T-helper 17 cell (primary cell): ENCODE measurements at regions not wholly inside any gene's neighbourhood (a gene's known extent, or its start where the extent isn't known, plus 50 kb on each side); places are given as distances from the start of the nearest gene placed in this dataset.

Source experiments
- ATAC-seq: fragments of 150-1000 bp; cut with Tn5 transposase; 2 replicates; pipeline ENCODE4 v1.10.0; 2021; ENCODE audit warnings: mild to moderate bottlenecking, moderate library complexity
- DNase-seq, 3 donors: peaks; one replicate each; pipeline versions ENCODE4 v3.0.0 to v3.0.0-alpha.2; 2020 to 2021
- H3K9me3 ChIP-seq: one replicate; pipeline ENCODE4 v1.7.0; 2013; ENCODE audit warnings: low read length, mild to moderate bottlenecking; ENCODE audit not compliant: control insufficient read depth, poor library complexity, severe bottlenecking
- H3K27ac Mint-ChIP-seq: one replicate; pipeline ENCODE4 v1.8.0; 2022; ENCODE audit warnings: mild to moderate bottlenecking, moderate library complexity, mixed read lengths
- H3K27me3 Mint-ChIP-seq: one replicate; pipeline ENCODE4 v1.8.0; 2022; ENCODE audit warnings: mixed read lengths
- H3K36me3 Mint-ChIP-seq: one replicate; pipeline ENCODE4 v1.8.0; 2022; ENCODE audit warnings: low read depth, mixed read lengths
- H3K4me1 Mint-ChIP-seq: one replicate; pipeline ENCODE4 v1.8.0; 2022; ENCODE audit warnings: mild to moderate bottlenecking, mixed read lengths
- H3K4me3 Mint-ChIP-seq: one replicate; pipeline ENCODE4 v1.8.0; 2022; ENCODE audit warnings: mild to moderate bottlenecking, moderate library complexity, mixed read lengths

GRCh38 chr22:48263791-48264351 lies 1501.4 kb downstream of the TBC1D22A start:
- no peak for ATAC-seq
- H3K36me3 Mint-ChIP-seq: no peaks in the 10 kb centered on the region
- no peaks in the 10 kb centered on the region for H3K9me3 ChIP-seq
- no peak for DNase-seq
- no peak overlapping the region for H3K4me3 Mint-ChIP-seq
- no peaks in the 10 kb centered on the region for H3K27me3 Mint-ChIP-seq
- H3K27ac Mint-ChIP-seq: no peak overlapping the region
- H3K4me1 Mint-ChIP-seq: no peaks in the 10 kb centered on the region

DNA sequence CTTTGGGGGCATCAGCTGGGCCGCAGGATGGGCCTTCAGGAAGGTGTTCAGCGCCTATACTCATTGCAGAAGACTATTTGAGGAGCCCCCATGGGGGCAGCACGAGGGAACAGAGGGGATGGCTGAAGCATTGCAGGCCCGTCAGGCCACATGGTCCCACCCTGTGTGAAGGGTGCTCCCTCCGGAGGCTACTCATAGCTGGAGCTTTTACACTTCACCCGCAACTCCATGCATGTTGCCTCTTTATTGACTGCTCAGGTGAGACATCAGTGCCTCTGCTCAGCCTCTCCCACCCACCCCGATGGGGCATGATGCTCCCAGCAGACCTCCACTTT lies 1500.9 kb downstream of the TBC1D22A start:
- no peak for DNase-seq
- Mint-ChIP-seq H3K27ac (no peak overlapping the region), H3K4me1 (no peaks in the 10 kb centered on the region), H3K4me3 (no peak overlapping the region), H3K27me3 (no peaks in the 10 kb centered on the region), H3K36me3 (no peaks in the 10 kb centered on the region)
- no peak for ATAC-seq
- H3K9me3 ChIP-seq: no peaks in the 10 kb centered on the region

GRCh38 chr22:48262596-48263430 lies 1500.4 kb downstream of the TBC1D22A start:
- DNase-seq: no peak
- Mint-ChIP-seq H3K4me1 (no peaks in the 10 kb centered on the region), H3K27ac (no peak overlapping the region)

DNA sequence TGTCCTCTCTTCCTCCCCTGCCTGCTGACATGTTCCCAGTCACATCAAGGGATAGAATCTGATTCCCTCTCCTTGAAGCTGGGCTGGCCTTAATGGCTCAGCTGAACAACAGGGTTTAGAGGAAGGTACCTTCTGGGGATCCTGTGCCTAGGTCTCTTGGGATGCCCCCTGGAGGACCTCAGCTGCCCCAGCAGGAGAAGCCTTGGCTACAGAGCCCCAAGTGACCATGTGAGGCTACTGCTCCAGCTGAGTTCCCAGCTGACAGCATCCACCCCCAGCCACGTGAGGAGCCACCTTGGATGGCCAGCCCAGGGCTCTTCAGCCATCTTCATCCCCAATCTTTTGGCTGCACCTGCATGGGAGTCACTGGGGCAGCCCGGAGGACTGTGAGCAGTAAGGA lies 1499.3 kb downstream of the TBC1D22A start:
- Mint-ChIP-seq H3K27me3 (no peaks in the 10 kb centered on the region), H3K4me1 (no peaks in the 10 kb centered on the region), H3K4me3 (no peak overlapping the region), H3K36me3 (no peaks in the 10 kb centered on the region), H3K27ac (no peak overlapping the region)
- no peak for DNase-seq
- H3K9me3 ChIP-seq: no peaks in the 10 kb centered on the region
- ATAC-seq: no peak

More at GRCh38 chr22:48262596-48263430, 1500.4 kb downstream of the TBC1D22A start:
- no peak overlapping the region for H3K4me3 Mint-ChIP-seq
- H3K36me3 Mint-ChIP-seq: no peaks in the 10 kb centered on the region
- no peak for ATAC-seq
- no peaks in the 10 kb centered on the region for H3K27me3 Mint-ChIP-seq
- H3K9me3 ChIP-seq: no peaks in the 10 kb centered on the region

GRCh38 chr22:48261048-48261621 lies 1498.7 kb downstream of the TBC1D22A start:
- H3K27ac Mint-ChIP-seq: no peak overlapping the region
- no peaks in the 10 kb centered on the region for H3K4me1 Mint-ChIP-seq
- no peaks in the 10 kb centered on the region for H3K9me3 ChIP-seq
- H3K36me3 Mint-ChIP-seq: no peaks in the 10 kb centered on the region
- H3K4me3 Mint-ChIP-seq: no peak overlapping the region
- H3K27me3 Mint-ChIP-seq: no peaks in the 10 kb centered on the region
- ATAC-seq (no peak), DNase-seq (no peak)

GRCh38 chr22:48259991-48260670 lies 1497.7 kb downstream of the TBC1D22A start:
- no peak for DNase-seq
- Mint-ChIP-seq H3K4me3 (no peak overlapping the region), H3K27me3 (no peaks in the 10 kb centered on the region), H3K36me3 (no peaks in the 10 kb centered on the region), H3K27ac (no peak overlapping the region), H3K4me1 (no peaks in the 10 kb centered on the region)
- no peaks in the 10 kb centered on the region for H3K9me3 ChIP-seq
- ATAC-seq: no peak

GRCh38 chr22:48258811-48259210 lies 1496.4 kb downstream of the TBC1D22A start:
- Mint-ChIP-seq H3K4me3 (no peak overlapping the region), H3K27ac (no peak overlapping the region), H3K4me1 (peaks cover 1% of the 10 kb centered on the region), H3K27me3 (peaks cover 9% of the 10 kb centered on the region), H3K36me3 (no peaks in the 10 kb centered on the region)
- no peaks in the 10 kb centered on the region for H3K9me3 ChIP-seq
- DNase-seq: no peak
- no peak for ATAC-seq

DNA sequence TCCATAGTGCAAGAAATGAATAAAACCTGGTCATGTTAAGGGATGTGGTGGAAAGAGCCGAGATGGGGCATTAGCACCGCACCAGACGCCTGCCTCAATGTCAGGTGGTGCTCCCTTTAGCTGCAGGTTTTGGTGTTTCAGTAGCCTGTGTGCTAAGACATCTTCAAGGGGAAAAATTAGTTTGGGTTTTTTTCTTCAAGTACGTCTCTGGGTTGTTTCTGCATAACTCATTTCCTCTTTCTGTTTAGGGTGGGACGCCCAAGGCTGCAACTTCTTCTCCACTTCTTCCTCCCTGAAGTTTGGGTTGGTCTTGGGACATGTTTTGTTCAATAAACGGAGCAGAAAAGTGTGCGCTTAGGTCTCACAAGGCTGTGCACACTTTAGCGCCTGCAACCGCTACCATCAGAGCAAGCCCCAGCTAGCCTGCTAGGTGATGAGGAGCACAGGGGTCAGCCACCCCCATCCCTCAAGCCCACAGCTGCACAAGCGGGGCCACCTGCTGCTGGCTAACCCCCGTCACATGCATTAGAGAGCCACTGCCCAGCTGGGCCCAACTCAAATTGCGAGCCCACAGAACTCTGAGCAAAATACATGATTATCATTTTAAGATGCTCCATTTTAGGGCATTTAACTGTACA lies 1495.7 kb downstream of the TBC1D22A start:
- Mint-ChIP-seq H3K4me1 (peaks cover 2% of the 10 kb centered on the region), H3K4me3 (no peak overlapping the region), H3K27me3 (peaks cover 12% of the 10 kb centered on the region), H3K27ac (no peak overlapping the region), H3K36me3 (no peaks in the 10 kb centered on the region)
- DNase-seq (no peak), ATAC-seq (no peak)
- H3K9me3 ChIP-seq: no peaks in the 10 kb centered on the region

DNA sequence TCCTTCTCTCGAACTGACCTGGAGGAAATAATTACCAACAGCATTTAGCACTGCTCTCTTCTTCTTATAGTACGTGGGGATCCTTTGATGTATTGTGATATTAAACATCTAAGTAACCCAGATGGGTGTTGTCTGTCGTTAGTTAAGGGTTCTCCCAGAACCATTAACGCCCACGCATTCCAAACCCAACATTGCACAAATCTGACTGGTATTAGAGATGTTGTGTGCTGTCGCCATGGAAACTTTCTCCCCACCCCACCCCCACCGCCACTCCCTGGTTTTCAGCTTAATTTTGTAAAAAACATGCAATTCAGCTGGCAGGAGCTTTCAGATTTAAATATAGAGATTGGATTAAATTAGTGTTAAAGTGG lies 1495.2 kb downstream of the TBC1D22A start:
- H3K9me3 ChIP-seq: no peaks in the 10 kb centered on the region
- DNase-seq: no peak
- Mint-ChIP-seq H3K4me3 (no peak overlapping the region), H3K4me1 (peaks cover 2% of the 10 kb centered on the region), H3K36me3 (no peaks in the 10 kb centered on the region), H3K27ac (no peak overlapping the region), H3K27me3 (peaks cover 12% of the 10 kb centered on the region)
- no peak for ATAC-seq

DNA sequence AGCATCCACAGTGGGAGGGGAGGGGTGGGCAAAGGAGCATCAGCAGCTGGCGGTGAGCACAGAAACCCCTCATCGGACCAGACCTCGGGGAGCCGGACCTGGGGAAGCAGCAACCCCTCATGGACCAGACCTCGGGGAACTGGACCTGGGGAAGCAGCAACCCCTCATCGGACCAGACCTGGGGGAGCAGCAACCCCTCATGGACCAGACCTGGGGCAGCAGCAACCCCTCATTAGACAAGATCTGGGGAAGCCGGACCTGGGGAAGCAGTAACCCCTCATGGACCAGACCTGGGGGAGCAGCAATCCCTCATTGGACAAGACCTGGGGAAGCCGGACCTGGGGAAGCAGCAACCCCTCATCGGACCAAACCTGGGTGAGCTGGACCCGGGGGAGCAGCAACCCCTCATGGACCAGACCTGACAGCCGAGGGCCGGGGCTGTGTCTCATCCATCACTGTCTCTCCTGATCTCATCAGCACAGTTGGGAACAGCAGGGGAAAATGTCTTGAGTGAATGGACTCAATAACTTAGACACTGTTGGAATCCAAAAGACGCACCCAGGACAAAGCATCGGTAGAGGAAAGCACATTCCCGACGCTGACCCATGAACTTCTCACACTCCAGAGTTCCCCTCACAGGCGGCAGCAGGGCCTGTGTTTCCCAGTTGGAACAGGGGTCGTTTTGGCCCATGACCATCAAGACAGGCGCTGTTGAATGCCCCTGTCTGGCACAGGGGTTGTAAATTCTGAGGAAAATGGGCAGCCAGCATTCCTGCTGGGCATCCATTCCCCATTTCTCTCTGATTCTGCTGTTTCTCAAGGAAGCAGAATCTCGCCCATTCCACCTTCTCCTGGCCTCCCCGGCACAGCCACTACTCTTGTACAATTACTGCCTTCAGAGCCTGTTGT lies 1494.6 kb downstream of the TBC1D22A start:
- Mint-ChIP-seq H3K27me3 (peaks cover 12% of the 10 kb centered on the region), H3K4me3 (no peak overlapping the region), H3K27ac (no peak overlapping the region), H3K4me1 (peaks cover 2% of the 10 kb centered on the region), H3K36me3 (no peaks in the 10 kb centered on the region)
- ATAC-seq (no peak), DNase-seq (no peak)
- H3K9me3 ChIP-seq: no peaks in the 10 kb centered on the region

DNA sequence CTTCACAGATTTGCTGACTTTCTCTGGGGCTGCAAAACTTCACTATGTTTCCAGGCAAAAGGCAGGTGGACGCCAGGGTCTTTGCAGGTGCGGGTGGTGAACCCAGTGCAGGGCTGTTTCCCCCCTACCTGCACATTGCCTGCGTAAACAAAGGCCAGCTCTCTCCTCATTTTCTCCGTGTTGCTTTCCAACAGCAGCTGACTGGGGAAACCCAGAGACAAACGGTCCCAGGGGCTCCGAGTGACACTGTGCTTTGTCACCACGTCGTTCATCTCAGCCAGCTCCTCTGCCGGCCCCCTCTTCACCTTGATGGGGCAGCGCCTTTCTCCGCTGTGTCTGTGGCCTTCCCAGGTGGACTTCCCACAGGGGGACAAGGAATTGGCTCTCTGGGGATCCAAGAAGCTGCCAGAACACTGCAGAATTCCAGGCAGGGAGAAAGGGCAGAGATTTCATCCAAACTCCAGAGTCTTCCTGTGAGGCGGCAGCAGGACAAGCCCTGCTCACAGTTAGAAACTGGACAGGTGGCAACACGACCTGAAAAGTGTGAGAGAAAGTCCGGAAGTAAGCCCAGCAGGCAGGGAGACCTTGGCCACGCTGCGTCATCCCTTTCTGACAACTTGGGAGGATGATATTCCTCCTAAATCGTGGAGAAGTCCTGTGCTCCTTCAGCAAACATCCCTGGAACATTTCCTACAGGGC lies 1493.7 kb downstream of the TBC1D22A start:
- H3K36me3 Mint-ChIP-seq: no peaks in the 10 kb centered on the region
- DNase-seq: no peak
- H3K9me3 ChIP-seq: no peaks in the 10 kb centered on the region
- H3K27ac Mint-ChIP-seq: no peak overlapping the region
- ATAC-seq: no peak
- no peak overlapping the region for H3K4me3 Mint-ChIP-seq
- H3K27me3 Mint-ChIP-seq: peaks cover 16% of the 10 kb centered on the region
- H3K4me1 Mint-ChIP-seq: peaks cover 2% of the 10 kb centered on the region

DNA sequence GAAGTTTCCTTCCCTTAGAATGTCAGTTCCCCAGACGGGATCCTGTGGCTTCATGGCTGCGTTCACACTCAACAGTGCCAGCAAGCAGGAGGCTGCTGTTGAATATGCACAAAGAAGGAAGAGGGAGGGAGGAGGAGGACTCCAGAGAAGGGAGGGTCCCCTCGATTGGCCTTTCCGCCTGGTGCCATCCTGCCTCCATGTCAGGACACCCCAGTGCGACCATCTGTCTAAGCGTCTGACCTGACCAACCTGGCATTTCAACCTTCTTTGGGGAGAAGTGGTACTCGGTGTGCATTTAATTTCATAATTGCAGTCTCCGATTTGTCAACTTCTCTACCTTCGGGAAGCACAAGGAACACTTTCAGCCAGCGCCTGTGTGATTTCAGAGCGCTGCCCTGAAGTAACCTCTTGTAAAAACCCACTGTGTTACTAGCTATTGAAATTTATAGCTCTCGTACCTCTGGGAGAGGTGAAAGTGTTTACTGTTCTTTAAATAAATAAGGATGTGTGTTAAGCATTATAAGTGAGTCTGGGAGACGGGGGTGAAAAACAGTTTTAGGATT lies 1491.9 kb downstream of the TBC1D22A start:
- Mint-ChIP-seq H3K4me1 (peaks cover 2% of the 10 kb centered on the region), H3K4me3 (no peak overlapping the region), H3K27me3 (peaks cover 16% of the 10 kb centered on the region), H3K27ac (no peak overlapping the region), H3K36me3 (no peaks in the 10 kb centered on the region)
- no peak for ATAC-seq
- H3K9me3 ChIP-seq: no peaks in the 10 kb centered on the region
- no peak for DNase-seq
